ENCODE measurements at regions not wholly inside any gene's neighbourhood (a gene's known extent, or its start where the extent isn't known, plus 50 kb on each side); places are given as distances from the start of the nearest gene placed in this dataset.
"Not testable (repeated sequence)": the region's sequence is repeated elsewhere in the genome, so short reads cannot be mapped to it uniquely, and the experiment has no call there.

- no peak for DNase-seq (ENCODE audit: low spot score)
- 80% methylated on average over 2 of the region's 2 CpGs for WGBS
- H3K4me1 ChIP-seq (replicated peaks): no peaks in the 10 kb centered on the region
- TF ChIP-seq POLR2A (IDR thresholded peaks at IDR 0.05): no peak
- no peak for TF ChIP-seq POLR2AphosphoS5 (IDR thresholded peaks at IDR 0.05)
- H3K27ac ChIP-seq: no peak overlapping the region
- H3K27me3 ChIP-seq (replicated peaks; ENCODE audit: insufficient read depth): no peaks in the 10 kb centered on the region
- intact Hi-C loops (cut with DNase I): no loop called here
- no peak overlapping the region for H3K4me3 ChIP-seq
- no peaks in the 10 kb centered on the region for H3K36me3 ChIP-seq
- H3K9me3 ChIP-seq: no peaks in the 10 kb centered on the region
Measured at GRCh38 chr2:167332358-167332757, 444.1 kb downstream of the XIRP2 start.

GRCh38 chr2:167331636-167332232 lies 443.5 kb downstream of the XIRP2 start:
- WGBS: 77% methylated on average over 5 of the region's 5 CpGs
- Histone ChIP-seq H3K9me3 (no peaks in the 10 kb centered on the region), H3K4me1 (replicated peaks) (no peaks in the 10 kb centered on the region), H3K4me3 (no peak overlapping the region), H3K36me3 (no peaks in the 10 kb centered on the region), H3K27ac (no peak overlapping the region), H3K27me3 (replicated peaks; ENCODE audit: insufficient read depth) (no peaks in the 10 kb centered on the region)
- no peak for DNase-seq (ENCODE audit: low spot score)
- intact Hi-C loops (cut with DNase I): no loop called here
- TF ChIP-seq CTCF (IDR thresholded peaks at IDR 0.05) (no peak), POLR2A (IDR thresholded peaks at IDR 0.05) (no peak), POLR2AphosphoS5 (IDR thresholded peaks at IDR 0.05) (no peak)

- H3K4me3 ChIP-seq; intact Hi-C loops (cut with DNase I); H3K27me3 ChIP-seq (replicated peaks; ENCODE audit: insufficient read depth); H3K9me3 ChIP-seq; H3K36me3 ChIP-seq; DNase-seq (ENCODE audit: low spot score); H3K4me1 ChIP-seq (replicated peaks); H3K27ac ChIP-seq: not testable (repeated sequence)
- WGBS: 95% methylated on average over 8 of the region's 8 CpGs
Measured at GRCh38 chr2:167328808-167329207, 440.5 kb downstream of the XIRP2 start.

GRCh38 chr2:167322795-167323194 lies 434.5 kb downstream of the XIRP2 start:
- H3K36me3 ChIP-seq: no peaks in the 10 kb centered on the region
- intact Hi-C loops (cut with DNase I): no loop called here
- no peak for DNase-seq (ENCODE audit: low spot score)
- H3K9me3 ChIP-seq: no peaks in the 10 kb centered on the region
- no peaks in the 10 kb centered on the region for H3K4me1 ChIP-seq (replicated peaks)
- 53% methylated on average over 2 of the region's 2 CpGs for WGBS
- H3K4me3 ChIP-seq: no peak overlapping the region
- H3K27ac ChIP-seq: no peak overlapping the region
- no peaks in the 10 kb centered on the region for H3K27me3 ChIP-seq (replicated peaks; ENCODE audit: insufficient read depth)
- no peak for TF ChIP-seq POLR2AphosphoS5 (IDR thresholded peaks at IDR 0.05)
- no peak for TF ChIP-seq CTCF (IDR thresholded peaks at IDR 0.05)
- no peak for TF ChIP-seq POLR2A (IDR thresholded peaks at IDR 0.05)

GRCh38 chr2:167318581-167318980 lies 430.3 kb downstream of the XIRP2 start:
- TF ChIP-seq CTCF (IDR thresholded peaks at IDR 0.05) (no peak), POLR2AphosphoS5 (IDR thresholded peaks at IDR 0.05) (no peak), POLR2A (IDR thresholded peaks at IDR 0.05) (no peak)
- no peak overlapping the region for H3K4me3 ChIP-seq
- H3K27ac ChIP-seq: no peak overlapping the region
- H3K36me3 ChIP-seq: no peaks in the 10 kb centered on the region
- no peak for DNase-seq (ENCODE audit: low spot score)
- intact Hi-C loops (cut with DNase I): no loop called here
- H3K9me3 ChIP-seq: no peaks in the 10 kb centered on the region
- H3K27me3 ChIP-seq (replicated peaks; ENCODE audit: insufficient read depth): no peaks in the 10 kb centered on the region
- H3K4me1 ChIP-seq (replicated peaks): no peaks in the 10 kb centered on the region
- 67% methylated on average over 2 of the region's 2 CpGs for WGBS

GRCh38 chr2:167310442-167310841 lies 422.2 kb downstream of the XIRP2 start:
- TF ChIP-seq CTCF (IDR thresholded peaks at IDR 0.05) (no peak), POLR2AphosphoS5 (IDR thresholded peaks at IDR 0.05) (no peak), POLR2A (IDR thresholded peaks at IDR 0.05) (no peak)

More at GRCh38 chr2:167310442-167310841, 422.2 kb downstream of the XIRP2 start:
- H3K27me3 ChIP-seq (replicated peaks; ENCODE audit: insufficient read depth): no peaks in the 10 kb centered on the region
- H3K4me3 ChIP-seq: no peak overlapping the region
- H3K9me3 ChIP-seq: no peaks in the 10 kb centered on the region
- H3K27ac ChIP-seq: no peak overlapping the region
- 73% methylated on average over 1 of the region's 1 CpG for WGBS
- no peaks in the 10 kb centered on the region for H3K36me3 ChIP-seq
- H3K4me1 ChIP-seq (replicated peaks): no peaks in the 10 kb centered on the region
- intact Hi-C loops (cut with DNase I): no loop called here
- DNase-seq (ENCODE audit: low spot score): no peak
